CD4-positive, alpha-beta memory T cell (primary cell): ENCODE measurements at regions not wholly inside any gene's neighbourhood (a gene's known extent, or its start where the extent isn't known, plus 50 kb on each side); places are given as distances from the start of the nearest gene placed in this dataset.

Experiments used
- CTCF ChIA-PET: fragments of 350-600 bp; sonication (Branson Sonifier 250); formaldehyde crosslinking; loops from one replicate; lab custom pipeline; 2021; ENCODE audit warnings: inconsistent platforms; ENCODE audit not compliant: partially characterized antibody; lab: Charles Lee
- POLR2A ChIA-PET: fragments of 350-600 bp; sonication (Branson Sonifier 250); formaldehyde crosslinking; loops from one replicate; lab custom pipeline; 2021; ENCODE audit not compliant: partially characterized antibody; lab: Charles Lee
- DNase-seq, 5 donors: peaks; one replicate each; pipeline versions ENCODE4 v3.0.0 to v3.0.0-alpha.2; 2020 to 2022; ENCODE audit warnings: mixed read lengths in 1 of 5
- H3K27ac ChIP-seq: one replicate; pipeline ENCODE4 v1.7.0; 2013; ENCODE audit warnings: low read depth, low read length
- H3K27me3 ChIP-seq: 2 replicates; pipeline ENCODE4 v1.7.0; 2013; ENCODE audit warnings: mild to moderate bottlenecking, low read length, moderate library complexity; ENCODE audit not compliant: insufficient read depth
- H3K36me3 ChIP-seq: 2 replicates; pipeline ENCODE4 v1.7.0; 2013; ENCODE audit warnings: mild to moderate bottlenecking, low read length, moderate library complexity; ENCODE audit not compliant: insufficient read depth
- H3K4me1 ChIP-seq: 2 replicates; pipeline ENCODE4 v1.7.0; 2013; ENCODE audit warnings: mild to moderate bottlenecking, low read length, moderate library complexity; ENCODE audit not compliant: insufficient read depth
- H3K4me3 ChIP-seq, 2 donors: one replicate each; pipeline ENCODE4 v1.7.0; 2013; ENCODE audit warnings: low read length in 2 of 2, mild to moderate bottlenecking in 1 of 2
- H3K9me3 ChIP-seq, 2 donors: one replicate each; pipeline ENCODE4 v1.7.0; 2013; ENCODE audit warnings: low read length in 2 of 2, control low read depth in 1 of 2; ENCODE audit not compliant: control insufficient read depth in 1 of 2
- H3K27ac Mint-ChIP-seq, 7 donors: one replicate each; pipeline ENCODE4 v1.8.0; 2020 to 2021; ENCODE audit warnings: mixed read lengths in 7 of 7, mild to moderate bottlenecking in 6 of 7, inconsistent platforms in 3 of 7, moderate library complexity in 3 of 7
- H3K27me3 Mint-ChIP-seq, 2 donors: one replicate each; pipeline ENCODE4 v1.8.0; 2020 to 2021; ENCODE audit warnings: mixed read lengths in 2 of 2
- H3K36me3 Mint-ChIP-seq, 2 donors: one replicate each; pipeline ENCODE4 v1.8.0; 2020 to 2021; ENCODE audit warnings: mixed read lengths in 2 of 2, inconsistent platforms in 1 of 2, mild to moderate bottlenecking in 1 of 2
- H3K4me1 Mint-ChIP-seq, 4 donors: one replicate each; pipeline ENCODE4 v1.8.0; 2020 to 2021; ENCODE audit warnings: mixed read lengths in 4 of 4, mild to moderate bottlenecking in 1 of 4
- H3K4me3 Mint-ChIP-seq, 8 donors: one replicate each; pipeline ENCODE4 v1.8.0; 2020 to 2021; ENCODE audit warnings: mixed read lengths in 8 of 8, mild to moderate bottlenecking in 7 of 8, moderate library complexity in 6 of 8, inconsistent platforms in 3 of 8
- H3K9me3 Mint-ChIP-seq, 8 donors: one replicate each; pipeline ENCODE4 v1.8.0; 2020 to 2021; ENCODE audit warnings: mixed read lengths in 8 of 8, mild to moderate bottlenecking in 5 of 8, inconsistent platforms in 3 of 8, moderate library complexity in 1 of 8
- intact Hi-C: fragments of 100-400 bp; cut with micrococcal nuclease; formaldehyde crosslinking; loops from one replicate; pipeline ENCODE4 v1.15.1; 2023

DNA sequence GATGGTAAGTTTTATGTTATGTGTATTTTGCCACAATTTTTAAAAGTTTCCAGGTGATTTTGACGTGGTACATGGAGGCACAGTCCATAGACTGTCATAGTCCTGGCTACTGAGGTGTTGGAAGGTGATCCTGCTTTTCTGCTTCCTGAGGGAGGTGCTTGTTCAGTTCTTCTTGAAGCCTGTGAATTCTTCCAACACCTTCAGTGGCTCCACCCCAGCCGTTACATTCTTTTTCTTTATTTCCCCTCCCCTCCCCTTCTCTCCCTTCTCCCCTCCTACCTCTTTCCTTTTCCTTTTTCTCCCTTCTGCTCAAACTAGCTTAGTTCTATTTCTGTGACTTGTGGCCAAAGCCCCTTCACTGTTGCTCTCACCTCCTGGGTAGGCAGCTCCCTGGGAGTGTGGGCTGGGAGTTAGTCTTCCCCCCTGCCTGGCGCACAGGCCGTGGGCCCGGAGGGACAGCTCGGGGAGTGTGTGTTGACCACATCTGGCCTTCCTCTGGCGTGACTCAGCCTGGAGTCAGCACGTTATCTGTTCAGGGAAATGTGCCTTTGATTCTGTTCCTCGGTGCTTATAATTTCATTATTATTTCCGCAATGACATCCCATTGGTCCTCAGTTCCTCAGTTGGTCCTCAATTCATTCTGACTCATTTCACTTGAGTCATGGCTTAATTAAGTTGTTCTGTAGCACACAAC, 566.2 kb downstream of the TBC1D22A start:
- H3K4me1 ChIP-seq, result no peaks in the 10 kb centered on the region
- H3K27ac Mint-ChIP-seq, result no peak overlapping the region
- intact Hi-C loops, result no loop called here
- H3K4me3 ChIP-seq, result no peak overlapping the region
- H3K4me3 Mint-ChIP-seq, result no peak overlapping the region
- peaks cover 0 to 11% (median 3%) of the 10 kb centered on the region in 8 donors for H3K9me3 Mint-ChIP-seq
- H3K36me3 ChIP-seq, result no peaks in the 10 kb centered on the region
- H3K27me3 Mint-ChIP-seq, result peaks cover 10 to 18% of the 10 kb centered on the region in 2 donors
- H3K36me3 Mint-ChIP-seq, result no peaks in the 10 kb centered on the region
- no peaks in the 10 kb centered on the region for H3K4me1 Mint-ChIP-seq
- no peak for DNase-seq
- POLR2A ChIA-PET, result no interaction called here
- CTCF ChIA-PET, result no interaction called here
- no peaks in the 10 kb centered on the region for H3K9me3 ChIP-seq
- no peaks in the 10 kb centered on the region for H3K27me3 ChIP-seq
- H3K27ac ChIP-seq, result no peak overlapping the region

DNA sequence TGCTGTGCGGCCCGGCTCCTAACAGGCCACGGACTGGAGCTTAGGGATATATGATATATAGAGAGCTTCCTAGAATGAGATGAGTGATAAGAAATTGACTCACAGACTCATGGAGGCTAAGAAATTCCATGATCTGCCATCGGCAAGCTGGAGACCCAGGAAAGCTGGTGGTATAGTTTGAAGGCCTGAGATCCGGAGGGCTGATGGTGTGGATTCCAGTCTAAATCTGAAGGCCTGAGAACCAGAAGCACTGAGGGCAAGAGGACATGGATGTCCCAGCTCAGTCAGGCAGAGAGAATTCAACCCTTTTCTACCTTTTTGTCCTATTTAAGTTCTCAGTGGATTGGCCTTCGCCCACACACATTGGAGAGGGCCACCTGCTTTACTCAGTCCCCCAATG, 564.8 kb downstream of the TBC1D22A start:
- Histone ChIP-seq H3K9me3 (no peaks in the 10 kb centered on the region), H3K4me3 (no peak overlapping the region), H3K4me1 (no peaks in the 10 kb centered on the region), H3K36me3 (no peaks in the 10 kb centered on the region), H3K27me3 (no peaks in the 10 kb centered on the region), H3K27ac (no peak overlapping the region)
- DNase-seq, result no peak
- Mint-ChIP-seq H3K9me3 (peaks cover 0 to 14% (median 0%) of the 10 kb centered on the region in 8 donors), H3K27me3 (peaks cover 5 to 14% of the 10 kb centered on the region in 2 donors), H3K4me1 (no peaks in the 10 kb centered on the region), H3K36me3 (no peaks in the 10 kb centered on the region), H3K27ac (no peak overlapping the region), H3K4me3 (no peak overlapping the region)
- ChIA-PET POLR2A (no interaction called here), CTCF (no interaction called here)
- intact Hi-C loops, result no loop called here

DNA sequence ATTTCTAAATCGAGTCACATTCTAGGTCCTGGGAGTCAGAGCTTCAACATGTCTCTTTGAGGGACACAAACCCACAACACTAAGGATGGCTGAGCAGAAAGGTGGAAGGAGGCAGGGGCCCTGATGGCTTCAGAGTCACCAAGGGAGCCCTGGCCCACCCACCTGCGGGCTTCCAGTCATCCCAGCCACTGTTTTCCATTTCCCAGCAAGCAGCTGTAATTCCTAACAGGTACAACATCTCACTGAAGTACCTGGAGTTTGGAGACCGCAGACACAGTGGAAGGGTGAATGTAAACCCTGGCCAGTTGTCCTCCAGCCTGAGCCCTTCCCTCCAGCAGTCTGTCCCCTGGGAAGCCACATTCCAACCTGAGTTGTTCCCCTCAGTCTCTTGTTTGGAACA, 562.8 kb downstream of the TBC1D22A start:
- H3K9me3 Mint-ChIP-seq, result peaks cover 0 to 14% (median 0%) of the 10 kb centered on the region in 8 donors
- Histone ChIP-seq H3K4me1 (no peaks in the 10 kb centered on the region), H3K36me3 (no peaks in the 10 kb centered on the region), H3K9me3 (peaks cover 0 to 7% of the 10 kb centered on the region in 2 donors), H3K27ac (no peak overlapping the region), H3K27me3 (no peaks in the 10 kb centered on the region), H3K4me3 (no peak overlapping the region)
- peak overlapping the region in 1 of 7 donors; percentile 6 for H3K27ac Mint-ChIP-seq
- H3K4me3 Mint-ChIP-seq, result no peak overlapping the region
- no peaks in the 10 kb centered on the region for H3K4me1 Mint-ChIP-seq
- peaks cover 5 to 7% of the 10 kb centered on the region in 2 donors for H3K27me3 Mint-ChIP-seq
- H3K36me3 Mint-ChIP-seq, result no peaks in the 10 kb centered on the region
- ChIA-PET POLR2A (no interaction called here), CTCF (no interaction called here)
- DNase-seq, result no peak
- intact Hi-C loops, result no loop called here

DNA sequence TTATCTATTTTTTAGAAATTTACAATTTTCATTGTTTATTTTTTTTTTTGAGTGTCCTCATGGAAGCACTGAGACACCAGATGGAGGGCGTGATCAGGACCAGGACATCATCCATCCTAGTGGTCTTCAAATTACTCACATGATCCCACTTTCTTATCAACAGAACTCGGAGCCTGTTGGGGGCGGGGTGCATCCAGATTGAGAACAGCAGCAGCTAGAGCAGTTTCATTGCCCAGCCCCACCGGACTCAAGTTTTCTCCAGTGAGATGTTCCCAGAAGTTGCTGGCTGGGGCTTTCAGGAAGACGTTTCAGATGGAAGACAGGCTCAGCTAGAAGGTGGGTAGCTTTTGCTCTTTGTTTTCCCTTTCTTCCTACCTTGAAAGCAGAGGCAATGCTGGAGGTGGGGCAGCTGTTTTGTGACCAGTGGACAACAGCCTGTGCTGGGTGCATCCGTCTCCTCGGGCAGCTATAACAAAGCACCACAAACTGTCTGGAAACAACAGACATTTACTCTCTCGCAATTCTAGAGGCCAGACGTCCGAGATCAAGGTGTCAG, 562.1 kb downstream of the TBC1D22A start:
- ChIA-PET CTCF (no interaction called here), POLR2A (no interaction called here)
- Mint-ChIP-seq H3K27ac (no peak overlapping the region), H3K4me3 (no peak overlapping the region), H3K36me3 (no peaks in the 10 kb centered on the region), H3K9me3 (peaks cover 0 to 14% (median 2%) of the 10 kb centered on the region in 8 donors), H3K27me3 (peaks cover 4 to 5% of the 10 kb centered on the region in 2 donors), H3K4me1 (no peaks in the 10 kb centered on the region)
- Histone ChIP-seq H3K9me3 (peaks cover 0 to 7% of the 10 kb centered on the region in 2 donors), H3K4me3 (no peak overlapping the region), H3K27me3 (no peaks in the 10 kb centered on the region), H3K36me3 (no peaks in the 10 kb centered on the region), H3K27ac (no peak overlapping the region), H3K4me1 (no peaks in the 10 kb centered on the region)
- intact Hi-C loops, result no loop called here
- no peak for DNase-seq

DNA sequence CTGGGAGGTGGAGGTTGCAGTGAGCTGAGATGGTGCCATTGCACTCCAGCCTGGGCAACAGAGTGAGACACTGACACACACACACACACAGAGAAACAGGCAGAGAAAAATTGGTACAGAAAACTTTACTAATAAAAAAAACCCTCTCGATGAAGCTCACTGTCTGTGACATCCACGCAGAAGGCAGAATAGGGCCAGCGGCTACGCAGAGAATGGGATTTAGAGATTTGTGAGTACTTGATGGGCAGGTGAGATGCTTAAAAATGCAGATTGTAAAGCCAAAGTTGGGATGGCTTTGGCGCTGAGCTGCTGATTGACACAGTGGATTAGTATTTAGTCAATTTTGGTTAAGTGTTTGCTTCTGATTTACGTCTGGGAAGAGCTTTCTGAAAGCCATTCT, 561.1 kb downstream of the TBC1D22A start:
- H3K36me3 Mint-ChIP-seq, result no peaks in the 10 kb centered on the region
- peaks cover 6 to 7% of the 10 kb centered on the region in 2 donors for H3K27me3 Mint-ChIP-seq
- H3K4me3 Mint-ChIP-seq, result no peak overlapping the region
- intact Hi-C loops, result no loop called here
- no peaks in the 10 kb centered on the region for H3K4me1 Mint-ChIP-seq
- Histone ChIP-seq H3K36me3 (no peaks in the 10 kb centered on the region), H3K27ac (no peak overlapping the region), H3K9me3 (peaks cover 0 to 7% of the 10 kb centered on the region in 2 donors), H3K4me3 (no peak overlapping the region), H3K27me3 (no peaks in the 10 kb centered on the region), H3K4me1 (no peaks in the 10 kb centered on the region)
- POLR2A ChIA-PET, result no interaction called here
- no peak overlapping the region for H3K27ac Mint-ChIP-seq
- DNase-seq, result no peak
- CTCF ChIA-PET, result no interaction called here
- peaks cover 0 to 14% (median 3%) of the 10 kb centered on the region in 8 donors for H3K9me3 Mint-ChIP-seq

DNA sequence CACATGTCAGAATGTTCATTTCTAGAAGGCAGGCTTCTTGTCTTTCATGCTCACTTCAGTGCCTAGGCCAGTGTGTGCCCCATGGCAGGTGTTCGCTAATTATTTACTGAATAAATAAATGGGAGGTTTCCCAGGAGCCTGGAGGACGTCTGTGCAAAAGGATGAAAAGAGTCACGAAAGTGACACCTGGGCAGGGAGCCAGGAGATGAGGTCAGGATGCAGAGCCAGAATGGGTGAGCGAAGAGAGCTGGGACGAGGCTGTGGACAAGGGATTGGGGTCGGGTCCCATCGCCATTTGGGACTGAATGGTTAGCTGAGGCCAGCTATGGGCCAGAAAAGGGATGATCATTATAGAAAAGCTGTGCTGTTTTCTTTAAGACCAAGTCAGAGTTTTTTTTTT, 560.4 kb downstream of the TBC1D22A start:
- Mint-ChIP-seq H3K4me3 (no peak overlapping the region), H3K9me3 (peaks cover 0 to 10% (median 3%) of the 10 kb centered on the region in 8 donors), H3K36me3 (no peaks in the 10 kb centered on the region), H3K27me3 (peaks cover 6 to 9% of the 10 kb centered on the region in 2 donors), H3K4me1 (no peaks in the 10 kb centered on the region), H3K27ac (no peak overlapping the region)
- H3K9me3 ChIP-seq, result peaks cover 0 to 7% of the 10 kb centered on the region in 2 donors
- ChIA-PET CTCF (no interaction called here), POLR2A (no interaction called here)
- intact Hi-C loops, result no loop called here
- H3K36me3 ChIP-seq, result no peaks in the 10 kb centered on the region
- no peak overlapping the region for H3K4me3 ChIP-seq
- H3K27ac ChIP-seq, result no peak overlapping the region
- H3K4me1 ChIP-seq, result no peaks in the 10 kb centered on the region
- DNase-seq, result no peak
- no peaks in the 10 kb centered on the region for H3K27me3 ChIP-seq

DNA sequence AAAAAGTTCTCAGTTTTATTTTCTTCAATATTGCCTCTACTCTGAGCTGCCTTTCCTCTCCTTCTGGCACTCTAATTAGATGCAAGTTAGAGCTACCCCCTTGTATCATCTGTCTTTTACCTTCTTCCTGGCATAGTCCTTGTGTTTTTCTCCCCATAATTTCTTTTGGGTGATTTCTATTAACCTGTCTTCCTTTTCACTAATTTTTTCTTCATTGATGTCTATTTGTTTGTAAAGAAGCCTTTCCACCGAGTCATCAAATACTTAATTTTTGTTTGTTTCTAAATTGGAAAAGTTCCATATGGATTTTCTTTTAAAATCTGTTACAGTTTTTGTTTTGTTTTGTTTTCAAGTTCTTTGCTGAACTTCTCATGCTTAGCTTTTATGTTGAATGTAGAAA, 558.1 kb downstream of the TBC1D22A start:
- H3K27me3 ChIP-seq, result no peaks in the 10 kb centered on the region
- POLR2A ChIA-PET, result no interaction called here
- H3K9me3 ChIP-seq, result peaks cover 0 to 7% of the 10 kb centered on the region in 2 donors
- H3K4me1 Mint-ChIP-seq, result no peaks in the 10 kb centered on the region
- intact Hi-C loops, result no loop called here
- no peaks in the 10 kb centered on the region for H3K4me1 ChIP-seq
- H3K36me3 Mint-ChIP-seq, result no peaks in the 10 kb centered on the region
- no peak overlapping the region for H3K27ac Mint-ChIP-seq
- no peak for DNase-seq
- CTCF ChIA-PET, result no interaction called here
- H3K9me3 Mint-ChIP-seq, result peaks cover 0 to 10% (median 3%) of the 10 kb centered on the region in 8 donors
- H3K4me3 Mint-ChIP-seq, result no peak overlapping the region
- H3K27me3 Mint-ChIP-seq, result peaks cover 9 to 14% of the 10 kb centered on the region in 2 donors
- no peaks in the 10 kb centered on the region for H3K36me3 ChIP-seq
- H3K27ac ChIP-seq, result no peak overlapping the region
- no peak overlapping the region for H3K4me3 ChIP-seq
